ENCODE measurements at regions not wholly inside any gene's neighbourhood (a gene's known extent, or its start where the extent isn't known, plus 50 kb on each side); places are given as distances from the start of the nearest gene placed in this dataset.

DNA sequence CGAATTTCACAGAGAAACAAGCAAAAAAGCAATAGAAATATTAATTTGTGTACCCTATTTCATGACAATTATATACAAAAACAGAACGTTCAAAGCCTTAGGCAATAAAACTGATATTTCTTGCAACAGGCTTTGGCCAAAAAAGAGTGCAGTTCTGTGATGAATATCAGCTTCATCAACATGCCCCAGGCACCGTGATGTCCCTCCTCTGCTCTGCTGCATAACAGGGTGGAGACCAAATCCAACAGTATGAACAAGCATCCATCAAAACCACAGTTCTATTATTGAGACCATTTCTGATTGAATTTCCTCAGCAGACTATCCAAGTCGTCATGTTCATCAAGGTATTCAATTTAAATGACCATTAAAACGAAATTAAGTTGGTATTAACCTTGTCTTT, 722.6 kb upstream of the NRSN1 start:
- DNase-seq, result no peak
- intact Hi-C loops (cut with DNase I), result no loop called here

DNA sequence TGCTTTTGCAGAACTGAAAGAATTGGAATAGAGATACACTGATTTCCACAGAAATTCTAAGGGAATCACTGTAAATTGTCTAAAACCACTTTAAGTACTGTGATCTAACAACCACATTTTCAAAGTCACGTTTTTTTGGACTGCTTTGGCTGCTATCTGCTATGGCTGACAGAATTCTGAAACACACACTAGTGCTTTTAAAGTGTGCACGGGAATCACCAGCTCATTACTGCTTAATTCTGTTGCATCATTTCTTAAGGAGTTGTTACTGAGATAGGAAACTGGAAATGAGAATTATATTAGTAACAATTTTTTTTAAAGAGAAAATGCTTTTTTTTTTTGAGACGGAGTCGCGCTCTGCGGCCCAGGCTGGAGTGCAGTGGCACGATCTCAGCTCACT, 716.5 kb upstream of the NRSN1 start:
- intact Hi-C loops (cut with DNase I), result no loop called here
- no peak for DNase-seq

DNA sequence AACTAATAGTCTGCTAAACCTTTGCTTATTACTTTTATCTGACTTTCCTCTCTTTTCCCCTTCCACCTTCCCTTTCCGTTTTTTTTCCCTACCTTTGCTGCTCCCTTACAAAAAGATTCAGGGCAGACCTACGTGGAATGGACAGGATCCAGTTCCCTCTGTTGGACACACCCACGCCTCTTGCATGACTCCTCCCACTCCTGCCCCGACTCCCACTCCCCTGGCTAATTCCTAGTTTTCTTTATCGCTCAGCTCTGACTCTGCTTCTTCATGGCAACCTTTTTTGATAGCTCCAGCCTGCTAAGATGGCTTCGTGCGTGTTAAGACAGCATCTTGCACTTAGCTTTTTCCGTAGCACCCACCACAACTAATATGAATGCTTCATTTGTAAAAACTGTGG, 715.6 kb upstream of the NRSN1 start:
- no peak for DNase-seq
- intact Hi-C loops (cut with DNase I), result no loop called here

DNA sequence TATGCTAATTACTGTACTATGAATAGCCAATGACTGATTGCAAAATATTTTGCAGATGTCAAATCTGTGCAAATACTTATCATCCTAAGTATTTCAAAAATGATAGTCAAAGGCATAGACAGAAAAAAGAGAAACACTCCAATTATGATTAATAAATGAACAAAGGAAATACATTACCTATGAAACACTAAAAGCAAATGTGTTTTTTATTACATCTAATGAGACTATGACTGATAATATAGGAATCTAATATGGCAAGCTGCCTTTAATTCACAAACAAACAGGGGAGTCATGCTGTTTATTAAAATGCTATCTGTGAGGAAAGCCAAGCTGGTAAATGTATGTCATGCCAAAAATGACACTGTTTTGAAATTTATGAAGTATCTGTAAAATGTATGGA, 713.2 kb upstream of the NRSN1 start:
- intact Hi-C loops (cut with DNase I), result no loop called here
- no peak for DNase-seq

DNA sequence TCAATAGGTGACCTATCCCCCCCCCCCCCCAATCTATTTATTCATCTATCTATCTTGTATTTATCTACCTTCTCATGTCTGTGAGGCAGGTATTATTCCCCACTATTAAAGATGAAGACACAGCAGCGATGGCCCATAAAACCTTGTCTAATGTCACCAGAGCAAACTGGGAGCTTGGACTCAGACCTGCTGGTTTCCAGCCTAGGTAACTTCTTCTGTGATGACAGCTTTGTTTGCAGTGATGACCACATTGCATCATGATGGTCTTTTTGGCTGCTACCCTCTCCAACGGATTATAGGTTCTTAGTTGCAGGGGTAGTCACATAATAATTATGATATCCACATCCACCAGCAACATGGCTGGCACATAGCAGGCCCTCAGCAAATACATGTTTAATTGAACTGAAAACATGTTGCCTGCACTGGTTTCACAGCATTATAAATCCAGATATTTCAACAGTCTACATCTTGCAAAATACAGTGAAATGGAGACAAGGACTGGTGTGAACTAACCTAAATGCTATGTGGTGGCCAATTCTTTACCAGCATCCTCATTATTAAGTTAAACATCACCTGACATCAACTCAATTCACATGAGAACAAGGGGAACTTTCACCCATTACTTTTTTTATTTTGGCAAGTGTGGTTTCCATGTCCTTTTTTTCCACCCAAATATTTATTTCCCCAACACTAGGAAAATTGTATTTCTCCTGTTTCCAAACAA, 712.5 kb upstream of the NRSN1 start:
- intact Hi-C loops (cut with DNase I), result no loop called here
- no peak for DNase-seq

DNA sequence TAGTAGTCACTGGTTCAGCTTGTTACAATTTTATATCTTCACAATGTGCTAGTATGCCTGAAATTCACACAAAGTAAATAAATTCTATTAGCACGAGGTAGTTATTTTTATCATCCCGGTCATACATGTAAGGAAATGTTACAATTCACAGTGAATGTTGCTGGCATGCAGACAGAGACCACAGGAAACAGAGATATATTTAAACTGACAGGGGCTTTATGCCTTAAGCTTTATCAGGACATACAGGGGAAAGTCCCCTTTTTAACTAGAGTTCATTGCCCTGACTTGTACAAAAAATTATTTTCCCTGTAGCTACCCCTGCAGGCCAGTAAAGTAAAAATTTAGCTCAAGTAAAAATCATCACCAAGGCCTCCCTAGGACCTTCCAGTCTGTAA, 712.0 kb upstream of the NRSN1 start:
- DNase-seq, result peak in 1 of 42 donors; percentile 40
- intact Hi-C loops (cut with DNase I), result no loop called here

DNA sequence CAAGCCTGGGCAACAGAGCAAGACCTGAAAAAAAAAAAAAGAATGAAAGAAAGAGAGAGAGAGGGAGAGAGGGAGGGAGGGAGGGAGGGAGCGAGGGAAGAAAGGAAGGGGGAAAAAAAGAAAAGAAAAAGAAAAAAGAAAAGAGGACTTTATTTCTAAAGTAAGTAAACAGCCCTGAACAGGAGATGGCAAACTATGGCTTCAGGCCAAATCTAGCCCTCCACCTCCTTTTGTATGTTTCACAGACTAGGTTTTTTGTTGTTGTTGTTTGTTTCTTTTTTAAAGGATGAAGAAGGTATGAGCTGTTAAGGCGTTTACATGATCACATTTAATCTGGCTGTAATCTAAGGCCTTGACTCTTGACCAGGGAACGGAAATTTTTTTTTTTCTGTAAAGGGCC, 711.1 kb upstream of the NRSN1 start:
- no peak for DNase-seq
- intact Hi-C loops (cut with DNase I), result no loop called here

DNA sequence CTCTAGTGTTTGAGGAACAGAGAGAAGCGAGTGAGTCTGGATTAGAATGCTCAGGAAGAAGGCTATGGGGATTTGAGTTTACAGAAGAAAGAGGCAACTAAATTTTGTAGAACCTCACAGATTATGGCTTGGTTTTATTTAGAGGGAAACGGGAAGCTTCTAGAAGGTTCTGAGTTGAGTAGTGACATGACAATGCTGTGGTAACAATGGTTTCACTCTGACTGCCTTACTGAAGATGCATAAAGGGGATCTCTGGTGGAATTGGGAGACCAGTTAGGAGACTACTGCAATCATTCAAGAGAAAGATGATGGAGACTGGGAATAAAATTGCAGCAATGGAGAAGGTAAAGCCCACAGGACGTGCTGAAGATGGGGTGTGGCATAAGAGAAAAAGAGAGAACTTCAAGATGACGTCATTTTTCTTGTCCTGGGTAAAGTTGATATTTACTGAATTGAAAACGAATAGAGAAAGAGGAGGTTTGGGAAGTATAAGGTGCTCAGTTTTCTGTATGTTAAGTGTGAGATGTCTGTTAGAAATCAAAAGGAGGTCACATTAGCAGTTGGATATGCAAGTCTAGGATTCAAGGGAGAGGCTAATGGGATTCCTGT, 710.1 kb upstream of the NRSN1 start:
- no peak for DNase-seq
- intact Hi-C loops (cut with DNase I), result no loop called here

DNA sequence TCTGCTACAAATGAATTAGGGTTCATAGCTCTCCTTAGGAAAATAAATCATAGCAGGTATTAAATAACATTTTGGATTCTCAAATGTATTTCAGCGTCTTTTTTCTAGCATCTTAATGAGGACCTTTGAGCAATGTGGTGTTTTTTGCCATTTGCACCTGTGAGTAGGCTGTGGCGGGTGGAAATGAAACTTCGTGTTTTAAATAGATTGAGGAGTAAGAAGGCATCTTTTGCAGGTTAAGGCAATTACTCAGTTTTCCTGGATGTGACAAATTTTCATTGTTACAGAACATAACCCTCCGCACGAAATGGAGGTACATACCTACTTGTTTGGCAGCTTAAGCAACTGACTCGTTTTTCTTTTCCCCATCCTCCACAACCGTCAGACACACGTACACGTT, 708.9 kb upstream of the NRSN1 start:
- intact Hi-C loops (cut with DNase I), result no loop called here
- DNase-seq, result peak in 1 of 42 donors; percentile 11

DNA sequence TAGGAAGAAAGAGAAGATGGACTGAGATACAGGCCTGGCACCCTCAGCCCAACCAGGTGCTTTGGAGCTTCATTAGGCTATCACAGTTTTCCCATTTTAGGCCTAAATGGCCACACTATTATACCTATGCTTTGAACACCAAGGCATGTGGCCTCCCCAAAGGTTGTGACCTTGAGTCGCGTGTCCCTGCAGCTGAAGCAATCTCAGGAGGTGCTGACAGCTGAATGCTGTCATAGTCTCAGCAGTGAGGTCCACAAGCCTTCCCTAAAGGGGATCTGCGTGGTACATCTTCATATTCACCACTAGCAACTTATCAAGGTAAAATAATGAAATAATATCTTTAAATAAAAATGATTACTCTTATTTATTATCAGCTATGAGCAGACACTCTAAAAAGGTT, 707.9 kb upstream of the NRSN1 start:
- DNase-seq, result no peak
- intact Hi-C loops (cut with DNase I), result no loop called here

DNA sequence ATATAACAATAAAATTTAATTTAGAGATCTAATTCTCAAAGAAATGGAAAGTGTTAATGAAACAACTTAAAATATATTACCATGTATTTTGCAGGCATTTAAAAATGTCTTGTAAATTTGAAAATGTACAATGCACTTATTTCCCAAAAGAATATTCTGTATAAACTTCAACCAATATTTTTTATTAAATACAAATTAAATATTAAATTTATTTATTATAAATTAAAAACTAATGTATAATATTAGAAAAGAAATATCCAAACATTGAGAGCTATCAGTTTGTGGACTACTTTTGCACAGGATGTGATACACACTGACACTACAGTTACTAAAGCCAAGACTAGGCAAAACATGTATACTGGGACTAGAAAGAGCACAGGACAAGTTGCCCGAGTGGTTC, 707.0 kb upstream of the NRSN1 start:
- intact Hi-C loops (cut with DNase I), result no loop called here
- no peak for DNase-seq

DNA sequence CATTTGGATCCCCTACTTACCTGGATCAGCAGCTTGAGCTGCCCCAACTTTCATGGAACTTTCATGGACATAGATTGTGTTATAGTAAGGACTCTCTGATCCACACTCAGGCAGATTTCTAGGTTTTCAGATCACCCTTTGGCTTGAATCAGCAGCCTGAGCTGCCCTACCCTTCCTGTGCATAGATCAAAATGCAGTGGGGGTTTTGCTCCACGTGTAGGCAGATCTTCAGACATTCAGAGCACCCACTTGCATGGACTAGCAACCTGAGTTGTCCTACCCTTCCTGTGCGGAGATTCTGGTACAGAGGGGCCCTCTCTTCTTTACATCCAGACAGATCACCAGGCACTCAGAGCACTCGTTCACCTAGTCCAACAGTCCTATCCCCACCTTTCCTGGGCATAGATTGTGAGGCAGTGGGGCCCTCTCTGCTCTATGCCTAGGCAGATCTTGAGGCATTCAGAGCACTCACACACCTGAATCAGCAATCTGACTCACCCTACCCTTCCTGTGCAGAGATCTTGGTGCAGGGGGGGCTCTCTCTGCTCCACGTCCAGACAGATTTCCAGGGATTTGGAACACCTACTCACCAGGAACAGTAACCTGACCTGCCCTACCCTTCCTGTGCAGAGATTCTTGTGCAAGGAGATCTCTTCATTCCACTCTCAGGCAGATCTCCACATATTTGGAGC, 705.2 kb upstream of the NRSN1 start:
- no peak for DNase-seq
- intact Hi-C loops (cut with DNase I), result no loop called here

DNA sequence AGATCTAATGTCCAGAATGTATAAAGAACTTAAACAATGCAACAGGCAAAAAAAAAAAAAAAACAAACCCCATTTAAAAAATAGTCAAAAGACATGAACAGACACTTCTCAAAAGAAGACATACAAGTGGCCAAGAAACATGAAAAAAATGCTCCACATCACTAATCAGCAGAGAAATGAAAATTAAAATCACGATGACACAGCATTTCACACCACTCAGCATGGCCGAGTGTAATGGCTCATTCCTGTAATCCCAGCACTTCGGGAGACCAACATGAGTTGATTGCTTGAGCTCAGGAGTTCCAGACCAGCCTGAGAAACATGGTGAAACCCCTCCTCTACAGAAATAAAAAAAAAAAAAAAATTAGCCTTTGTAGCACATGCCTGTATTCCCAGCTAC, 701.4 kb upstream of the NRSN1 start:
- intact Hi-C loops (cut with DNase I), result no loop called here

DNA sequence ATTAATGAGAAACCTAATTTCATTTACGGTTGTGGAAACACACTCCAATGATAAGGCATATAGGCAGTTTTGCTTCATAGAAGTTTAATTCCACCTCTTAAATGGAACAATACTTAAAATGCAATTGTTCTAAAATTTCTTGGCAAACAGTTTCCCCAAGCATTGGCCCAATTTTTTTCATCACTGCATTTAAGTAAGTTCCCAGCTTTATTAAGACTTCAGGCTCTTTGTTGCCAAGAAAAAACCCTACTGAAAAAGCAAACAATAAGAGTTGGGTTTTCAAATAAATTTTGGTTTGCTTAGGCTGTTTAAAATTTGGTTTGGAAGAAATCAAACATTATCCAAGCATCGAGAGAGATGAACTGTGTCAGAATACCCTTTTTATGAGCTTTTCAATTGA, 690.9 kb upstream of the NRSN1 start:
- intact Hi-C loops (cut with DNase I), result no loop called here

More for the DNA sequence above, 701.4 kb upstream of the NRSN1 start:
- DNase-seq, result no peak

DNA sequence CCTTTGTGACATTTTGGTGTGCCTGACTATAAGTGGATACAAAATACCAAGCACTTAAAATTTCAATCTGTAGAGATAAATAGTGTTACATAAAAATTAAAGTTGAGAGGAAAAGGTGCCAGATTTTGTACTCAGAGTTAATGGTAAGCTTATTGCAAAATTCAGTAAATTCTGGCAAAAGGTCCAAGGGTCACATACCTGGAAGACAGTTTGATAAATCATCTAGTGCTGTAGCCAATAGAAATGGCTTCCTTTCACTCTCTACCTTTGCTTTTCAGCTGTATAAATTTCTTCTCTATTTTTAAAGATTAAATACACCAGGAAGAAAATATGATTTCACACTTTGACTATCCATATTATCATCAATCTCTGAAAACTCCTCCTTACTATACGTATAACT, 690.2 kb upstream of the NRSN1 start:
- intact Hi-C loops (cut with DNase I), result no loop called here
- no peak for DNase-seq

More for the DNA sequence above, 690.9 kb upstream of the NRSN1 start:
- DNase-seq, result no peak

DNA sequence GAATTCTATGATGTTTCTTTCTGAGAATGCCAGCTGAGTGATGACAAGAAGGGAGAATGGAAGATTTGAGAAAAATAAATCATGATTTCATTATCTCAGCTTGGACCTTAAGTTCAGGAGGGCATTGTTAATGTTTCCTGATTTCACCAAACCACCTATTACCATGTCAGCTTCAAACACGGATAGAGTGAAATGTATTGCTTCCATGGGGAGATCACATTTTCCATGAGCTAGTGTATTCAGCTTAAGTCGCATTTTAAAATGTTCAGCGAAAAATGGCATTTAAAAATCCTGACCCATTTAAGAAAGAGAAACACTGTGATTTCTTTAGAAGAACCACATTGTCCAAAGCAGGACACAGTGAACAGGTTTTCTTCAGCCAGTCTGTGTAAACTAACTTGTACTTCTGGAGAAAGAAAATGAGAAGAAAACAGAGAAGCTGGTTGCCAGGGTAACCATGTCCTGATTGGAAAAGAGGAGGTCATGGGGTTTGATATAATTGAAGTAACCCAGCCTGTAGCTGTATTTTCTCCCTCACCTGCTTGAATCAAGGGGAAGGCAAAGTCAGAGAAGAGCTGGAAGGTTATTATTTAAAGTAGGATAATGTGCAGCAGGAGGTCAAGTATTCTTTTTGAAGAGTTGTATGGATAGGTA, 684.1 kb upstream of the NRSN1 start:
- no peak for DNase-seq
- intact Hi-C loops (cut with DNase I), result no loop called here

DNA sequence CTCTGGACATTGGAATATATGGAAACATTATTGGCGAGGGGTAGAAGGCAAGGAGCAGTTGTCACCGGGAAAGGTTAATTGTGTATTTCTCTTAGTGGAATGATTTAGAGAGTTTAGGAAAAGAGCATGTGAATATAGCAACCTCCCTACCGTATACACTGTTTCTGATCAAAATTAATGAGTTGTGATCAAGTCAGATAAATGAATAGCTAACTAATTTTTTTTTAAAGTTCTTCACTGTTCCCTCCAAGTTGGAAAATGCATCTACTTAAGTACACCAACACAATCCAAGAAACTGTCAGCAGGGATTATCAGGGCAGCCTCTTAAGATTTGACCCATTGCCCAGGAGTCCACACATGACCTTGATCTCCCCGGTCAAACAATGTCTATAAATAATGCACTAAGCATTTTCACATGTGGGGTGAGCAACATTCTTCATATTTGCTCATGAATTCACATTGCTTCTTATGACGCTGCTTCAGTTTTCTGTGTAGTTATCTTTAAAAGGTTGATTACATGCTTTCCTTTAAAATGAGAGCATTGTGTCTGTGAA, 680.8 kb upstream of the NRSN1 start:
- no peak for DNase-seq
- intact Hi-C loops (cut with DNase I), result no loop called here

DNA sequence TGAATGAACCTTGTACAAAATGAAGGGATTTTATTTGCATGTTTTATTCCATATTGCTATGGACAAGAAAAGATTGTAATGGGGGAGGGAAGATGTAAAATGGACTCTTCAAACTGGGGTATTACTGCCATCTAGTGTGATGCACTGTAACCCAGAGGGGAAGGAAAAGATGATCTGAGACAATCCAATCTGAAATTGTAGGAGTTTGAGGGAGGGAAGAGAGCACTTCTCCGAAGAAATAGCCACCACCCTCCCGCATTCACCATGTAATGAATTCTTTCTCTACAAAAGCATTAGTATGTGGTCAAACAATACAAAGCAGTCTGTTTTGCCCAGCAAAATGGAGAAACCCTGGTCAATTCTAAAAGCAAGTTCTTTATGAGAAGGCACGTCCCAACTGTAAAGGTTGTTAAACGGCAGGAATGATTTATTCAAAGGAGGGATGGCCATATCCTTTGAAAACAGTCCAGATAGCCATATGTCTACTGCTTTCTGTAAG, 679.5 kb upstream of the NRSN1 start:
- DNase-seq, result peak in 13 of 42 donors; percentile 7 to 72 (median 25)
- intact Hi-C loops (cut with DNase I), result no loop called here

DNA sequence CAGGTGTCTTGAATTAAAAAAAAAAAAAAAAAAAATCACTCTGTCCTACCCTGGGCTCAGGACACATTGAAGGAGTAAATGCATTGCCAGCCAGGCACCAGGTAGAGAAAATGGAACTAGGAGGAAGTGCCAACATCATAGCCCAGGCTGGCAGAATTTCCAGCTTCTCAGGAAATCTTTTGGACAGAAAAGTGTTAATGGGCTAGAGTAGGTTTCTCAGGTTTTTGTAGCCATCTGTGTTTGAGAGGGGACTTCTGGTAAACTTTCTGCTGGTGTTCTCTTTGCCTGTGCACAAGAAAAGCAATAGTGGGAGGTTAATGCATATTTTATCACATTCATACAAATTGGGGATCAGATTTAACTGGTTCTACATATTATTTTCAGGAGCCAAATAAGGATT, 678.3 kb upstream of the NRSN1 start:
- intact Hi-C loops (cut with DNase I), result no loop called here
- no peak for DNase-seq

DNA sequence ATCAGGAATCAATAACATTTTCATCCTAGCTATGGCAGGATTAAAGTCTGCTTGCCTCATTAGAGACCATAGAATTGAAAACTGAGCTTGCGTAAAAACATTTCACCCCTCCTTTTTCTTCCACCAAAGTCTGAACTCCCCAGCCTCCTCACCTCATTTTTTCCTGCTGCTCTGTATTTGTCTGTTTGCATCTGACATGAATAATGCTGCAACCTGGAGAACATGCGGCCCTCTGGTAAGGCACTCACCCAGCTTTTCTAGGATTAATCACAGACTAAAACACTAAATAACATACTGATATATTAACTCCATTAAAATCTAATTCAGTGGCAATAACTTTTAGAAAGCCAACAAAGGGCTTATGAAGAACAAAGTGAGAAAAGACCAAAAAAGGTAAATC, 677.7 kb upstream of the NRSN1 start:
- intact Hi-C loops (cut with DNase I), result no loop called here
- no peak for DNase-seq

All from head of caudate nucleus (tissue), 42 donors.